NCI-H1105 treated with DMSO at 0.1 percent for 48 hours (cell line): ENCODE measurements at regions not wholly inside any gene's neighbourhood (a gene's known extent, or its start where the extent isn't known, plus 50 kb on each side); places are given as distances from the start of the nearest gene placed in this dataset.

Source experiments
- DNase-seq: peaks from one replicate; lab custom pipeline; 2025; lab: John Stamatoyannopoulos, UW

DNA sequence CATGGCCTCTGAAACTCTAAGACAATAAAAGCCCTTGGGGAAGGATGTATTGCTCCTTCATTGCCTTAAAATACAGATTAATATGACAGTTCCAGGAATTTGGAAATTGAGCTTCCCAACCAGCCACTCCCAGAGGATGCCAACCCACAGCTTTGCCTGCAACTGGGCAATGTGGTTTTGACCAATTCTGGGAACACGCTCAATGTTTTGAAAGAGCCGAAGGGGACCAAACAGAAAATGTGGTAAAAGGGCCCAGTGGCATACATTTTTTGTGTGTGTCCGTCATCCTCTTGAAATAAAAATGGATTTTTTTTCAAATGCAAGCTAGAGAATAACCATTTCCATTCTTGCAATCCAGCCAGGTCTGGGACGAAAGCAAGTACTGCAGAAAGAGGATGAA is 88.3 kb upstream of the PLEKHG7 start:
- no peak for DNase-seq

DNA sequence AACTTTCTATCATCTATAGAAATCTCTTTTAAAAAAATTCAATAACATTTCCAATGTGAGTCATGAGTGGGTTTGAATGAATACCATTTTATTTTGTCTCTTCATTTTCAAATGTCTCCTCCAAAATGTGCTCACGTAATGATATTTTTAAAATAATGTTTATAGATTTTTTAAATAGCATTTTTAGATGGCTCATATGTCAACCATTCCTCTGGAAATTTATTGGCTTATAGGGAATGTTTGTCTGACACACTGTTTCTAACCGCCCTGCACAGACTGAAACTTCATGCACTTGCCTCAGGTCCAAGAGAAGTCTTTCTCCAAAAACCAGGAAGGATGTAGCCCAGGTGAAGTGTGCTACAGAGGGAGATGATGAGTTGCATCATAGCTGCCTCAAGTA is 88.8 kb upstream of the PLEKHG7 start:
- DNase-seq: no peak

DNA sequence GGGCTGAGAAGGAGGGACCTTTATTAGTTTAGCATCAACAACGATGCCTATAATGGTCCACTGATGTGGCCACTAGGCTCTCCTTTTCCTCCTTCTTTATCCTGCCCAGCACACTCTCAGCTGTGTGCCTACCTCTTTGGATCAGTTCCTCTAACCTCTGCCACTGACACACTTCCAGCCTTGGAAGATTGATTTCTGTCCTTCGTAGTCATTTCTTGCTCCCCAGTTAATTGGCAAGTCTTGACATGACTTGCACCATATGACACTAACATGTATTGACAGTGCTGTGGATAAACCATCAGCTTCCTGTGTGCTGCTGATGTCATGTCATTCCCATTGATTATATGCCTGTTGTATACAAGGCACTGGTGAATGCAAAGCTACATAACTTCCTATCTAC is 90.2 kb upstream of the PLEKHG7 start:
- no peak for DNase-seq

DNA sequence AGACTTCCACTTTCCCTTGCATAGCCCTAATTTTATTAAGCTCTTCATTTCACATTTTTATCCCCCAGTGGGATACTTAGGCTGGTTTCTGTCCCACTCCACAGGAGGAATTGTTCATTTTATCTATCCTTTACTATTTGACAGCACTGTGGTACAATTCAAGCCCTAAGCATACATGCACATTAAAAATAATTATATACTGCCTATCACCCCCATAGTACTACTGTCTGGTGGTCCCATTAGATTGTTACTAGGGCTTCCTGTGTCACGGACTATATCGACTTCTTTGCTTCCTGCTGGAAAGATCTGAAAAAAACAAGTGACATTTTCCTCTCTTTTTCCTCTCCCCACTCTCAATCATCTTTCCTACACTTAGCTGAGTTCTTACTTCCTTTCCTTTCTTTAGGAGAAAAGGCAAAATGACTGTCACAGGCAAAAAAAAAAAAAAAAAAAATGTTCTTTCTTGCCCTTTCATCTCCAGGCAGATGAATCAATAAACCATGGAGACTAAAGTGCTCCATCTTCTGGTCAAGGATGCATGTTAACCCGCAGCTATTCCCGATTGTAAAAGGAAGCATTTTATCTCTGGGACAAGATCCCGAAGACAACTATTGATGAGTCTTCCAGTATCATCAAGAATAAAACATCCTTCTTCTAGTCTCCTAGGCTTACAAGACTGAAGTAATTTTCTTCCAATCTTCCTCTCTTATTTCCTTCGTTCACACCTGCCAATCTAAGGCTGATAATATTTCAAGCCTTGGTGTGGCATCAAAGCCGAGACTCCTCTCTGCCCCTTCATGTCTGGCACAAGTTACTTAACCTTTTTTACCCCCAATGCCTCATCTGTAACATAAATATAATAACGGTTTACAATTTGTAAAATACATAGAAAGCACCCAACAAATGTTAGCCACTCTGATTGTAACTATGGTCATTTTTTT is 94.4 kb upstream of the PLEKHG7 start:
- DNase-seq: peak; percentile 34

DNA sequence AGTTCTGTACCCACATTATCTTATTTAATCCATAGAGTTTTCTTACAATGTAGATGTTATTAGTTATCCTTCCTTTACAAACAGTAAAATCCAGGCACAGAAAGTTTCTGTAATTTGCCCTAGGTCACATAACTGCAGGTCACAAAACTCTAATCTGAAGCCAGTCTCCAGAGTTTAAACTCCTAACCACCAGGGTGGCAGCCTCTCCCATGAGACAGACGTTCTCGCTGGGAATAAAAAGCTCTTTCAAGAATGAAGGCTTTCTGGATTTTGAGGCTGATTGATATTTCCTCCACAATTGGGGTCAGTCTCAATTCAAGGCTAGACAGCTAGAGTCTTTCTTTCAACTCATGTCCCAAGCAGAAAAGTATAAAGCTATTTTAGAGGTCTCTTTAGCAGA is 95.8 kb upstream of the PLEKHG7 start:
- no peak for DNase-seq

DNA sequence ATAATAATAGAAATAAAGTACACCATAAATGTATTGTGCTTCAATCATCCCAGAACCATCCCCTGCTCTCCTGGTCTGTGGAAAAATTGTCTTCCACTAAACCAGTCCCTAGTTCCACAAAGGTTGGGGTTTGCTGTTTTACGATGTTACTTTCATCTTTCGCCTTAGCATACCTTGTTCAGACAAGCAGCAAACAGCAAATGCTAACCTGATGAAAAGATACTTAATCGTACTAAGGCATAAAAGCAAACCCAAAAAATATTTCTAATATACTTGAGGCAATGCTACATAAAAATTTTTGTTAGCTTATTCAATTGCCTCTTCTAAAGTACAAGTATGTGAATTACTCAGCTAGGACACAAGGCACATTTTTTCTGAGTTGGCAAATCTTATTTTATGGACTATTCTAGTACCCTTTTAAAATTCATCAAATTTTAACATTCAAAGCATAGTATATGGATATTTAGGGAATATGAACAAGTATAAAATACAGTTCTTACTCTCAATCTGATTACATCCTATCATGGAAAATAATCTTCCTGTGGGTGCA is 97.1 kb upstream of the PLEKHG7 start:
- DNase-seq: no peak

DNA sequence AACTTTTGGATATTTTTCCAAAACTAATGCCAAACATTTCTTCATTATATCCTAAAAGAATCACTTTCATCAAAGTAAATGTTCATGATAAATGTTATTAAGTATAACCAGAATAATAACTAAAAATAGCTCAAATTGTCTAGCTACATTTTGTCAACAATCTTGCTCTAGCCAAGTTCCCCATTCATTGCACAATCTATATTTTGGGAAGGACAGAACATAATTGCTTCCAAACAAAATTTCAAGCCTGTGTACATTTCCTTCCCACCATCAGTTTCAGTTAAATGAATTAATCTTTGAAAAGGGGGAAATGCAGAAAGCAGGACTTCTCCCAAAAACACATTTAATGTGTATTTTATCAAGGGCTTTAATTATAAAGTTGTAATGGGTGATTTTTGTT is 98.0 kb upstream of the PLEKHG7 start:
- no peak for DNase-seq

DNA sequence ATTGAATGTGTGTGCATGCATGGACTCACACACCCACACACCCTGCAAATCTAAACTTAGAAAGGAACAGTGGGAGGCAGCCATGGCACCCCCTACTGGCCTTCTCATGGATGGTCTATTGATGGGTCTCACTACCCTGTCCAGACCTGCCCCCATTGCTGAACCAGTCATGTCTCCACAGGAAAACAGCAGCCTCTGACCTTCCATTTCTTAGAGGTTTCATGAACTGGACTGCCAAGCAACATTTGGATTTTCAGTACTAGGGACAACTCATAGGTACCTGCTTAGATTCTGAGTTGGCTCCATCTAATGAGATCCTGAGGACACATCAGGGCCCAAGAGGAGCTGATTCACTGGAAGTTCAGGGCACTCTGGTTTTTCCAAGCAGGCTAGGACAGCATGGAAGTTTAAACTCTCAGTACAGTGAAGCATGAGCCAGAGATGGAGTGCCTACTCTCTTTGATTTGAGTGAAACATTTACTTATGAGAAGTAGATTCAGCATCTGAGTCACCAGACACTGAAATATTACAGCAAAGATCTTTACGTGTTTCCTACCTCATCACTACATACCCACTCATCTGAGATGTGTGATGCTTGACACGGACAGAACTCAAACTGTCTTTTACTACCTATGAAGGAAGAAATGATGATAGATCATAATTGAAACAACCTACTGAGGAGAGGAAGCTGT is 98.9 kb upstream of the PLEKHG7 start:
- no peak for DNase-seq

DNA sequence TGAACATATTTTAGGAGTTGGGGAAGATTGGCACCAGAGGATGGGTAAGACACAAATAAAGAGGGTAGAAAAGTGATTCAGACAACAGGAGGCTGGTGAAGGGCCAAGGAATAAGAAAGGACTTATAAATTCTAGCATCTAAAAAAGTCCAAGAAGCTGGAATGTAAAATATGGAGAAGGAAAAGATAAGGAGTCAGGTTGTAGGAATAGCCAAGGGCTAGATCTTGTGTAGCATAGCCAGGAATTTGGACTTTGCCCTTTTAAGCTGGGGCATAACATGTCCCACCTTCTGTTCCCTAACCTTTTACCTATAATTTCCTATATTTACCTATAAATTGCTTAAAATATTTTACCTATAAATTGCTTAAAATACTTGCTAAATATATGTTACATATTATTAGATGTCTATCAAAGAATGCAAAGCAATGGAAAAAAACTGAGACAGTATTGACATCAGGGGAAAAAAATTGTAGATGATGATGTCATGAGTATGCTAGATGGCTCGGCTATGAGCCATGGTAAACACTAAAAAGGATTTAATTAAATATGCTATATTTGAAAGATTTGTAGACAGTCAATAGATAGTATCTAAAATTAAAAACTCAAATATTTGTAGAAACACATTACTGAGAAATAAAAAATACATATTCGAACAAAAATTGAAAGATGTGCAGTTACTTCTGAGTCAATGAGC is 99.7 kb upstream of the PLEKHG7 start:
- no peak for DNase-seq

DNA sequence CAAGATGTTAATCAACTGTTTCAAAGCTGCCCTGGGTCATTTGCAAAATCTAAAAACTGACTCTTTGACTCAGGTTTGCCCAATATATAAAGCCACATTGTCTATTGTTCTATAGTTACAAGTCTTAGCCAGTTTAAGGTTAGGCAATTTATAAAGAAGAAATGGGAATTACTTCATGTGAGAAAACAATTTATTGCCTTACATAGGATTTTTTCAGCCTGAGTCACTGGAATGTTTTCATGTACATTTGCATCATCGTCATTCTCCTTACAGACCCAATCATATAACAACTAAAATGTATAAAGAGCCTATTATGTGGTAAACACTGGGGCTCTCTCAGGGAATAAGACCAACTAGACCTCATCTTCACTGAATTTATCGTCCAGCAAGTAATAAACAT is 100.3 kb upstream of the PLEKHG7 start:
- no peak for DNase-seq

DNA sequence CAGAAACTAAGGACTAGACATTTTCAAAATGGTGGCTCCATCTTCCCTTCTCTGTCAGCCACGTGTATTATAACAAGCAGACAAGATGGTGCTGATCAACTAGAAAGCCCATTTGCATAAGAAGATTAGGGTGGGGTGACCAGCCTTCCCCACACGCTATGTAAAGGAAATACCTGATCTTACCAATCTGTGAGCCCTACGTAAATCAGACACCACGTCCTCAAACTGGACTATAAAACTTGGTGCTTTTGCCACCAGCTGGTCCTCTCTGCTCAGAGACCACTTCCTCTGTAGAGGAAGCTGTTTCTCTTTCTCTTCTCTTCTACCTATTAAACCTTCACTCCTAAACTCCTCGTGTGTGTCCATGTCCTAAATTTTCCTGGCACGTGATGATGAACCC is 101.1 kb upstream of the PLEKHG7 start:
- no peak for DNase-seq

DNA sequence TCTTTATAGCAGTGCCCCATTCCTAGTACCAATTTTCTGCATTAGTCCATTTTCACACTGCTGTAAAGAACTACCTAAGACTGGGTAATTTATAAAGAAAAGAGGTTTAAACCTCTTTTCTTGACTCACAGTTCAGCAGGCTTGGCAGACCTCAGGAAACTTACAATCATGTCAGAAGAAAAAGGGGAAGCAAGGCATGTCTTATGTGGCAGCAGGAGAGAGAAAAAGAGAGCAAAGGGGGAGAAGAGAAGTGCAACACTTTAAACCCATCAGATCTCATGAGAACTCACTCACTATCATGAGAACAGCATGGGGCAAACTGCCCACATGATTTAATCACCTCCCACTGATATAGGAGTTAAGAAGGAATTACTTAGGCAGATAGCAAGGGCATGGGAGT is 101.6 kb upstream of the PLEKHG7 start:
- DNase-seq: no peak

DNA sequence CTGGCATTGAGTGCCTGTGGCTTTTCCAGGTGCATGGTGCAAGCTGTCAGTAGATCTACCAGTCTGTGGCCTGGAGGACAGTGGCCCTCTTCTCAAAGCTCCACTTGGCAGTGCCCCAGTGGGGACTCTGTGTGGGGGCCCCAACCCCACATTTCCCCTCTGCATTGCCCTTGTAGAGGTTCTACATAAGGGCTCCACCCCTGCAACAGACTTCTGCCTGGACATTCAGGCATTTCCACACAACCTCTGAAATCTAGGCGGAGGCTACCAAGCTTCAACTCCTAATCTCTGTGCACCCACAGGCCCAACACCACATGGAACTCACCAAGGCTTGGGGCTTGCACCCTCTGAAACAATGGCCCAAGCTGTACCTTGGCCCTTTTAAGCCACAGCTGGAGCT is 102.7 kb upstream of the PLEKHG7 start:
- no peak for DNase-seq

DNA sequence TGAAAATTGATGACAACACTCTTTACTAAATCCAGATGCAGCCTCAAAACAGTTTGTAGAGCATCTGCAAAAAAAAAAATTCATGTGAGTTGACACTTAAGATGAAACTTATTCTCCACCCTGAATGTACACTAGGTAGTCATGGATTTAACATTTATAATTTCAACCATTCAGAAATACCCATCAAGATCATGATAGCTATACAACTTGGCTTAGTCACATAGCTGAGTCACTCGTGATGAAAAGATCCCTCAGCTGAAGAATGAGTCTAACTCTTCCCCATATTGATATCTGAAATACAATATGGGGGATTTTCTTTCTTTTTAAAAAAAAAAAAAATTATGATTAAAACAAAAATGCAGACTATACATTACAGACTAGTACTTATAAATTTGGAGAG is 104.8 kb upstream of the PLEKHG7 start:
- DNase-seq: no peak

DNA sequence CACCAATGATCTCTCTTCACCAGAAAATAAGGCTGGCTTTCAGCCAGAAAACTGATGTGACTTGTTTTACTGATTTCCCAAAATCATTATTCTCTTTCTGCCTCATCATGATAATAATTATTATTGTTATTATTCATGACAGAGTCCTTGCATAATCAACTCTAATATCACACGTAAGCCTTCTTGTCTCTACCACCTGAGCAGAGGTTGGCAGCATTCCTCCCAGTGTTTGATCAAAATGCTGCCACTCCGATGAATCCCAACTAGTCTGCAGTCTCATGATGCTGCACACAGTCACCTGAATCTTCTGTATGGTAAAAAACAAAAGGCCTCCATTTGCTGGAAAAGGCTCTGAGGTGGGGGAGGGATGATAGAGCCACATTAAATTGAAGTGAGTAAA is 105.7 kb upstream of the PLEKHG7 start:
- DNase-seq: no peak

DNA sequence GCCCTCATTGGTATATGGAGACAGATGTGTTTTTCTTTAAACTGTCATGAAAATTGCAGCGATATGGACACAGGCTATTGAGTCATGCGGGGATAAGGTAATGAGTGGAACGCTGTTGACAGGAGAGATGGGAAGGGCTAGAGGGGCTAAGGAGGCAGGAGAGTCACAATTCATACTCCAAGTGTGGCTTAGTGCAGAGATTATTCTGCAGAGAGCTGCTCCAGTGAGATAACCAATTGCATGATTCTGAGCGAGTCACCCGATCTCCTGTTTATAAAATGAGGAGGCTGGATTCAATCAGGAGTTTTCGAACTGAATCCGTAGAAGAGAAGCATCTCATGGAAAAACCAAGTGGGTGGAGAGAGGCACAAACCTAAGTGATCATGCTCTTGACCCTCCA is 106.4 kb upstream of the PLEKHG7 start:
- DNase-seq: no peak

DNA sequence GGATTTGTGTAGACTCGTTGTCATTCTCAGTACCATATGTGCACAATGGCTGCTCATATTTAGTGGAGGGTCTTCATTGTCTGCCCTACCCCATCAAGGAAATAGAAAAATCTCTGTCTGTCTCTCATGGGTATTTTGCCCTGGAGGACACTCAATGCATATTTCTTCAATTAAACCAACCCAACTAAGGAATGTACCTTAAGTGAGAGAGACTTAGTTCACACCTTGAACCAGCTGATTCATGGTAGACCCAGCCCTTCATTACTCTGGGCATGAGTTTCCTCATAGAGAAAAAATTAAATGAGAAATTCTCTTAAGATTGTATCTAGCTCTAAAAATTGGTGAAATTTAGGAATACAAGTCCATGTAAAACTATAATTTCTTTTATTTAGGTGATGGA is 107.1 kb upstream of the PLEKHG7 start:
- no peak for DNase-seq

DNA sequence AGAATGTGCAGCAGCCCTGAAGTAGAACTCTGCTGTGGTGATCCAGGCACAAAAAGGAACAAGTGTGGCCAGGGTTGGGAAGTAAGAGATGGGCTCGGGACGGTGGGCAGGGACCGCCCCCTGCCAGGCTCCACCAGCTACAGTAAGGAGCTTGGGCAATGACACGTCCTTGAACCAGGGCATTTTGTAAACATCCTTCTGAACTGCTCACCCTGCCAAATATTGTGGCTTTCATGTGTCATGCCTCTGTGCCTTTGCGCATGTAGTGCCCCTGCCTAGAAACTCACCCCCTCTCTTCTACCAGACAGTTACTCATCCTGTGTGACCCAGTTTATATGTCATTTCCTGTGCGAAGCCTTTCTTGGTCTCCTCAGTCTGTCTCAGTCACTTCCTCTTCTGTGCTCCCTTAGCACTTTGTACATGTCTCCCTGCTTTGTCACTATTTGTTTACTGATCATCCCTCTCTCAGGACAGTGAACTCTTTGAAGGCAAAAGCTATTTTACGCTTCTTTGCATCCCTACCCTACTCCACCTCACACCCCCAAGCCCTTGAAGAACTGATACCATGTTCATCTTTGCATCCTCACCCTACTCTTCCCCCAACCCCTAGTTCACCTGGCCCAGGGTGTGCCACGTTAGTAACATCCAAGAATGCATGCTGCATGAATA is 108.9 kb upstream of the PLEKHG7 start:
- DNase-seq: no peak

DNA sequence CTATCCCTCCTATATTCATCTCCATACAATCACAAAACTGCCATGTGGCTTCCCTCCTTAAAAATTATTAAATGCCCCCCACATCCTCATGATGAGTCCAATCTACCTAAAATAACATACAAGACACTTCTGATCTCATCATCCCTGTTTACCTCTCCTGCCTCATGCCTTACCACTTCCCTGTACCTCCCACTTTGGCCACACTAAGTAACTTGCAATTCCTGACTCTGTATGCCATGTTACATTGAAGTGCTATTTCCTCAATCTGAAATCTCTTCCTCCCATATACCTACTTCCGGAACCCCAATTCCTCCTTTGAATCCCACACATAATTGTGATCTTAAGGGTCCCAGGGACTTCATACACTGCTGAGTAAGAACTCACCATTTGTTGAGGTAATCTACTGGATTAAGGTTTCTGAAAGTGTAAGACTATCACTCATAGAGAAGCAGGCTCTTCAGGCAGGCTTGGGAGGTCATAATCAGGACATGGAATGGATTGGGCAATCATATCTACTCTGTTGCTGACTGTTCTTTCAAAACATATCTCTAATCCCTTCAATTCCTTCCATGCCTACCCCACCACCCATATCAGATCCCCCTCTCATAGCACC is 117.6 kb upstream of the PLEKHG7 start:
- DNase-seq: no peak

DNA sequence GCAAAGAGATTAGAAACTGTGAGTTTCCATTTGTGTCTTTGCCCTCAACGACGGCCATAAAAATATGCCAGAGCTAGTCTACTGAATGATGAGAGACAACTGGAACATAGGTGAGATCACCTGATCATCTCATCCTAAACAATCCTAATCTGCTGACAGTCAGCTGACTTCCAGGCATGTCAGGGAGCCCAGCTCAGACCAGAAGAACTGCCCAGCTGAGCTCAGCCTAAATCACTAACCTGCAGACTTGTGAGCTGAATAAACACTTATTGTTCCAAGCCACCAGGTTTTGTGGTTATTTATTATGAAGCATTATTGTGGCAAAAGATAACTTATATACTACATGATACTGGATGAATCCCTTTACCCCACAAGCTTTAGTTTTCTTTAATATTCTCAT is 118.9 kb upstream of the PLEKHG7 start:
- DNase-seq: no peak

DNA sequence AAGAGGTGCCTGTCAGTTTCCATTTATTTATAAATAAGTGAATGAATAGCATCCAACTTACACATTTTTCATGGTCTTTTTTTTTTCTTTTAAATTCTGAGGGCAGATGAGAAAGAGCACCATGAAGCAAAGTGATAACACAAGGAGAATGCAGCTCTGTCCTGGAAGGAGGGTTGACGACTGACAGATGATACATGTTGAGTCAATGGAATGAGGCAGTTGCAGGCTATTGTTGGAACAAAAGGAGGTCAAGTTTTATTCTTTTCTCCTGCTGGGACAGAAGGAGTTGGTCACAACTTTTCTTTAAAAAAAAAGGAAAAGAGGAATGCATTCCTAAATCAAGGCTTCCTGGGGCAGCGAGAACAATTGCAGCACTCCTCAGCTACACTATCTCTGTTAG is 119.9 kb upstream of the PLEKHG7 start:
- DNase-seq: no peak

DNA sequence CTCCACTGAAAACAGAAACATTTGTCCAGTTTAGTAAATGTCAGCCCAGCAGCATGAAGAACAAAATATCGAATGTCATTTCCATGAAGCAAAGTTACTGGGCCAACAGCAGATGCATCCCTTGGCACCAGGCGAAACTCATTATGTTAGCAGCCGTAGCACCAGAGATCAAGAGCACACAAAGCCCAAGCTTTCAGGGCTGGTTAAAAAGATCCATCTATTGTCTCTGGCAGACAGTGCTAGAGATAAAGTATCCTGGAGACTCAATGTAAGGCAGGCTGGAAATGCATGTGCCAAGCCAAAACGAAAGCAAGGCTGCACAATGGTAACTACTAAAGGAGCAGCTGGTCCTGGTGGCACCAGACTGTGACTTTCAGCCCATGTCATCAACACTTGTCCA is 120.3 kb upstream of the PLEKHG7 start:
- peak; percentile 31 for DNase-seq
